HG03064 (cell line): ENCODE measurements at regions not wholly inside any gene's neighbourhood (a gene's known extent, or its start where the extent isn't known, plus 50 kb on each side); places are given as distances from the start of the nearest gene placed in this dataset.

ENCODE experiments used
- ATAC-seq: cut with Tn5 transposase; IDR thresholded peaks from one replicate; pipeline ENCODE4 v1.9.1; 2021; ENCODE audit warnings: low read depth; ENCODE audit not compliant: unreplicated experiment

- ATAC-seq, result no peak
Observed at GRCh38 chr10:36640626-36641025, 484.8 kb upstream of the ANKRD30A start.

GRCh38 chr10:36638462-36639155 is 486.8 kb upstream of the ANKRD30A start:
- ATAC-seq, result no peak

- ATAC-seq, result no peak
Observed at GRCh38 chr10:36636879-36637278, 488.5 kb upstream of the ANKRD30A start.

GRCh38 chr10:36636285-36636839 is 489.0 kb upstream of the ANKRD30A start:
- ATAC-seq, result no peak

- no peak for ATAC-seq
Observed at GRCh38 chr10:36634916-36635315, 490.5 kb upstream of the ANKRD30A start.

- ATAC-seq, result no peak
Observed at GRCh38 chr10:36630267-36630666, 495.1 kb upstream of the ANKRD30A start.

- no peak for ATAC-seq
Observed at GRCh38 chr10:36629476-36629875, 495.9 kb upstream of the ANKRD30A start.

- no peak for ATAC-seq
Observed at GRCh38 chr10:36624551-36625100, 500.8 kb upstream of the ANKRD30A start.

- no peak for ATAC-seq
Observed at GRCh38 chr10:36621346-36621745, 504.1 kb upstream of the ANKRD30A start.

GRCh38 chr10:36612436-36612835 is 513.0 kb upstream of the ANKRD30A start:
- no peak for ATAC-seq

- ATAC-seq, result no peak
Observed at GRCh38 chr10:36608866-36609265, 516.5 kb upstream of the ANKRD30A start.

- no peak for ATAC-seq
Observed at GRCh38 chr10:36608251-36608650, 517.1 kb upstream of the ANKRD30A start.

GRCh38 chr10:36606234-36606839 is 519.1 kb upstream of the ANKRD30A start:
- no peak for ATAC-seq

- no peak for ATAC-seq
Observed at GRCh38 chr10:36604316-36604715, 521.1 kb upstream of the ANKRD30A start.

- ATAC-seq, result no peak
Observed at GRCh38 chr10:36603688-36604087, 521.7 kb upstream of the ANKRD30A start.

GRCh38 chr10:36602374-36602773 is 523.0 kb upstream of the ANKRD30A start:
- no peak for ATAC-seq

GRCh38 chr10:36597756-36598320 is 527.6 kb upstream of the ANKRD30A start:
- ATAC-seq, result no peak

GRCh38 chr10:36592964-36593363 is 532.4 kb upstream of the ANKRD30A start:
- ATAC-seq, result no peak

- no peak for ATAC-seq
Observed at GRCh38 chr10:36591436-36591835, 534.0 kb upstream of the ANKRD30A start.

- no peak for ATAC-seq
Observed at GRCh38 chr10:36583690-36584089, 541.7 kb upstream of the ANKRD30A start.

GRCh38 chr10:36581237-36581636 is 544.2 kb upstream of the ANKRD30A start:
- no peak for ATAC-seq
